H9 (cell line): ENCODE measurements at regions not wholly inside any gene's neighbourhood (a gene's known extent, or its start where the extent isn't known, plus 50 kb on each side); places are given as distances from the start of the nearest gene placed in this dataset.

Experiments used
- DNase-seq: peaks from one replicate; pipeline ENCODE4 v3.0.0-alpha.2; 2017
- H2AFZ ChIP-seq: one replicate; pipeline ENCODE4 v1.6.1; 2013; ENCODE audit warnings: mild to moderate bottlenecking, low read length, control low read depth, moderate library complexity
- H2AK5ac ChIP-seq: 2 replicates; pipeline ENCODE4 v1.6.1; 2013; ENCODE audit warnings: low read length, control low read depth, mixed read lengths; ENCODE audit not compliant: insufficient read length
- H2BK120ac ChIP-seq: one replicate; pipeline ENCODE4 v1.6.1; 2013; ENCODE audit warnings: low read depth, mild to moderate bottlenecking, low read length, control low read depth, inconsistent platforms; ENCODE audit not compliant: poor library complexity, severe bottlenecking
- H2BK12ac ChIP-seq: 2 replicates; pipeline ENCODE4 v1.6.1; 2013; ENCODE audit warnings: low read length, control low read depth, mixed read lengths, low read depth; ENCODE audit not compliant: insufficient read length
- H2BK15ac ChIP-seq: 2 replicates; pipeline ENCODE4 v1.6.1; 2013; ENCODE audit warnings: low read depth, low read length, control low read depth
- H2BK20ac ChIP-seq: one replicate; pipeline ENCODE4 v1.6.1; 2013; ENCODE audit warnings: low read depth, mild to moderate bottlenecking, low read length, control low read depth, inconsistent platforms; ENCODE audit not compliant: poor library complexity, severe bottlenecking
- H2BK5ac ChIP-seq: 2 replicates; pipeline ENCODE4 v1.6.1; 2013; ENCODE audit warnings: low read length, control low read depth, mixed read lengths; ENCODE audit not compliant: insufficient read length
- H3K14ac ChIP-seq: 2 replicates; pipeline ENCODE4 v1.6.1; 2013; ENCODE audit warnings: low read length, control low read depth; ENCODE audit not compliant: insufficient read depth
- H3K18ac ChIP-seq: 2 replicates; pipeline ENCODE4 v1.6.1; 2013; ENCODE audit warnings: low read depth, mild to moderate bottlenecking, mixed read lengths, low read length, control low read depth; ENCODE audit not compliant: insufficient read length
- H3K23ac ChIP-seq: 2 replicates; pipeline ENCODE4 v1.6.1; 2013; ENCODE audit warnings: low read length, control low read depth, mixed read lengths, low read depth; ENCODE audit not compliant: insufficient read length
- H3K23me2 ChIP-seq: 2 replicates; pipeline ENCODE4 v1.6.1; 2013; ENCODE audit warnings: low read depth, mild to moderate bottlenecking, mixed read lengths, low read length, control low read depth; ENCODE audit not compliant: insufficient read length, poor library complexity, severe bottlenecking
- H3K27ac ChIP-seq: 2 replicates; pipeline ENCODE4 v1.5.1; 2013; ENCODE audit warnings: low read length, control low read depth, mixed read lengths, low read depth; ENCODE audit not compliant: insufficient read length
- H3K27me3 ChIP-seq: 2 replicates; pipeline ENCODE4 v1.6.1; 2013; ENCODE audit warnings: low read length, control low read depth, inconsistent platforms; ENCODE audit not compliant: insufficient read depth
- H3K4ac ChIP-seq: 2 replicates; pipeline ENCODE4 v1.6.1; 2013; ENCODE audit warnings: low read depth, mild to moderate bottlenecking, control low read depth, inconsistent platforms, low read length, moderate library complexity
- H3K4me1 ChIP-seq: 2 replicates; pipeline ENCODE4 v1.6.1; 2013; ENCODE audit warnings: low read length, control low read depth, inconsistent platforms; ENCODE audit not compliant: insufficient read depth
- H3K4me2 ChIP-seq: 2 replicates; pipeline ENCODE4 v1.6.1; 2013; ENCODE audit warnings: low read length, control low read depth, mixed read lengths; ENCODE audit not compliant: insufficient read length, insufficient read depth
- H3K56ac ChIP-seq: 2 replicates; pipeline ENCODE4 v1.6.1; 2013; ENCODE audit warnings: low read depth, mild to moderate bottlenecking, mixed read lengths, low read length, control low read depth; ENCODE audit not compliant: insufficient read length
- H3K79me1 ChIP-seq: 2 replicates; pipeline ENCODE4 v1.6.1; 2013; ENCODE audit warnings: low read depth, mild to moderate bottlenecking, moderate library complexity, low read length, control low read depth, inconsistent platforms; ENCODE audit not compliant: insufficient read depth, poor library complexity, severe bottlenecking
- H3K79me2 ChIP-seq: 2 replicates; pipeline ENCODE4 v1.6.1; 2013; ENCODE audit warnings: low read length, control low read depth, inconsistent platforms; ENCODE audit not compliant: insufficient read depth
- H3K9ac ChIP-seq: 2 replicates; pipeline ENCODE4 v1.6.1; 2013; ENCODE audit warnings: low read length, control low read depth, mixed read lengths; ENCODE audit not compliant: insufficient read length; ENCODE audit errors: extremely low read depth
- H3K9me3 ChIP-seq: one replicate; pipeline ENCODE4 v1.6.1; 2013; ENCODE audit warnings: low read depth, low read length, inconsistent platforms; ENCODE audit not compliant: control insufficient read depth
- H3T11ph ChIP-seq: one replicate; pipeline ENCODE4 v1.6.1; 2013; ENCODE audit warnings: mild to moderate bottlenecking, low read length, control low read depth, inconsistent platforms
- H4K20me1 ChIP-seq: one replicate; pipeline ENCODE4 v1.6.1; 2013; ENCODE audit not compliant: control insufficient read depth, insufficient read length, insufficient read depth
- H4K5ac ChIP-seq: 2 replicates; pipeline ENCODE4 v1.6.1; 2013; ENCODE audit warnings: low read depth, mild to moderate bottlenecking, mixed read lengths, low read length, control low read depth; ENCODE audit not compliant: insufficient read length
- H4K8ac ChIP-seq: replicated peaks from 2 replicates; pipeline ENCODE4 v1.6.1; 2013; ENCODE audit warnings: low read length, control low read depth, mixed read lengths, low read depth; ENCODE audit not compliant: insufficient read length
- H4K91ac ChIP-seq: 2 replicates; pipeline ENCODE4 v1.6.1; 2013; ENCODE audit warnings: low read depth, mild to moderate bottlenecking, moderate library complexity, mixed read lengths, low read length, control low read depth; ENCODE audit not compliant: insufficient read length
- H3K27ac Mint-ChIP-seq, 3 experiments: 2 replicates in 2 of 3; 3 replicates in 1 of 3; pipeline ENCODE4 v1.8.0; 2020 to 2021; ENCODE audit warnings: mixed read lengths in 3 of 3, mild to moderate bottlenecking in 1 of 3, moderate library complexity in 1 of 3
- H3K27me3 Mint-ChIP-seq: 2 replicates; pipeline ENCODE4 v1.8.0; 2021; ENCODE audit warnings: low read depth, mild to moderate bottlenecking, moderate library complexity, mixed read lengths
- H3K36me3 Mint-ChIP-seq, 3 experiments: 2 replicates in 2 of 3; 3 replicates in 1 of 3; pipeline ENCODE4 v1.8.0; 2020 to 2021; ENCODE audit warnings: low read depth in 3 of 3, mixed read lengths in 3 of 3; ENCODE audit not compliant: insufficient read depth in 1 of 3
- H3K4me1 Mint-ChIP-seq, 2 experiments: 2 replicates each; pipeline ENCODE4 v1.8.0; 2020; ENCODE audit warnings: mixed read lengths in 2 of 2
- H3K4me3 Mint-ChIP-seq, 2 experiments: 2 replicates in 1 of 2; 3 replicates in 1 of 2; pipeline ENCODE4 v1.8.0; 2020 to 2021; ENCODE audit warnings: mild to moderate bottlenecking in 2 of 2, mixed read lengths in 2 of 2, moderate library complexity in 1 of 2
- H3K9me3 Mint-ChIP-seq, 2 experiments: 2 replicates in 1 of 2; 3 replicates in 1 of 2; pipeline ENCODE4 v1.8.0; 2020; ENCODE audit warnings: mild to moderate bottlenecking in 2 of 2, mixed read lengths in 2 of 2, moderate library complexity in 1 of 2
- WGBS: extraction: QIAGEN DNeasy Blood & Tissue Kit; methylation state at CpG from one replicate; pipeline ENCODE4 v1.1.7; 2013; ENCODE audit warnings: missing lambda C conversion rate, low lambda C conversion rate, mixed read lengths; ENCODE audit not compliant: insufficient read length; ENCODE audit errors: extremely low coverage; 5-methylcytosine and 5-hydroxymethylcytosine counted together
- TF ChIP-seq, protein P1 (sequence below): fragments of 200-600 bp; sonication (generic); conservative IDR thresholded peaks from 3 replicates; pipeline ENCODE4 v1.8.0; 2021; ENCODE audit warnings: antibody characterized with exemption, mild to moderate bottlenecking

- H3K79me1 ChIP-seq, result no peaks in the 10 kb centered on the region
These were observed 368.4 kb upstream of the CDH11 start for GRCh38 chr16:65490286-65490685.

More at GRCh38 chr16:65490286-65490685, 368.4 kb upstream of the CDH11 start:
- Mint-ChIP-seq H3K27ac (no peak overlapping the region), H3K36me3 (peaks cover 0 to 4% (median 0%) of the 10 kb centered on the region in 3 experiments; a peak in 2 of 7 replicates), H3K9me3 (no peaks in the 10 kb centered on the region), H3K27me3 (peaks cover 3% of the 10 kb centered on the region; the same call in 1 of the 2 replicates), H3K4me1 (peaks cover 21 to 22% of the 10 kb centered on the region in 2 experiments), H3K4me3 (no peak overlapping the region)
- Histone ChIP-seq H4K8ac (no peak overlapping the region), H3K18ac (no peak overlapping the region), H2AK5ac (no peak overlapping the region), H3K27me3 (no peaks in the 10 kb centered on the region), H3K27ac (no peak overlapping the region), H3K4ac (no peak overlapping the region), H3K79me2 (no peaks in the 10 kb centered on the region), H3K23ac (no peak overlapping the region), H3K4me1 (peaks cover 2% of the 10 kb centered on the region; the same call in 1 of the 2 replicates), H4K20me1 (no peaks in the 10 kb centered on the region), H3K9me3 (no peaks in the 10 kb centered on the region), H2BK15ac (no peak overlapping the region), H3K56ac (no peak overlapping the region), H2BK20ac (no peak overlapping the region), H2AFZ (no peak overlapping the region), H3T11ph (no peak overlapping the region), H3K14ac (no peak overlapping the region), H4K5ac (no peak overlapping the region), H4K91ac (no peak overlapping the region), H3K4me2 (no peak overlapping the region), H2BK12ac (no peak overlapping the region), H2BK120ac (no peak overlapping the region), H3K23me2 (no peaks in the 10 kb centered on the region), H2BK5ac (no peak overlapping the region), H3K9ac (no peak overlapping the region)
- TF ChIP-seq, protein P1, sequence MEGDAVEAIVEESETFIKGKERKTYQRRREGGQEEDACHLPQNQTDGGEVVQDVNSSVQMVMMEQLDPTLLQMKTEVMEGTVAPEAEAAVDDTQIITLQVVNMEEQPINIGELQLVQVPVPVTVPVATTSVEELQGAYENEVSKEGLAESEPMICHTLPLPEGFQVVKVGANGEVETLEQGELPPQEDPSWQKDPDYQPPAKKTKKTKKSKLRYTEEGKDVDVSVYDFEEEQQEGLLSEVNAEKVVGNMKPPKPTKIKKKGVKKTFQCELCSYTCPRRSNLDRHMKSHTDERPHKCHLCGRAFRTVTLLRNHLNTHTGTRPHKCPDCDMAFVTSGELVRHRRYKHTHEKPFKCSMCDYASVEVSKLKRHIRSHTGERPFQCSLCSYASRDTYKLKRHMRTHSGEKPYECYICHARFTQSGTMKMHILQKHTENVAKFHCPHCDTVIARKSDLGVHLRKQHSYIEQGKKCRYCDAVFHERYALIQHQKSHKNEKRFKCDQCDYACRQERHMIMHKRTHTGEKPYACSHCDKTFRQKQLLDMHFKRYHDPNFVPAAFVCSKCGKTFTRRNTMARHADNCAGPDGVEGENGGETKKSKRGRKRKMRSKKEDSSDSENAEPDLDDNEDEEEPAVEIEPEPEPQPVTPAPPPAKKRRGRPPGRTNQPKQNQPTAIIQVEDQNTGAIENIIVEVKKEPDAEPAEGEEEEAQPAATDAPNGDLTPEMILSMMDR, result no peak
- WGBS, result no CpG with 5 or more reads among the region's 4 CpGs
- DNase-seq, result no peak
